NCI-H128 (cell line): ENCODE measurements at regions not wholly inside any gene's neighbourhood (a gene's known extent, or its start where the extent isn't known, plus 50 kb on each side); places are given as distances from the start of the nearest gene placed in this dataset.

ENCODE experiments used
- DNase-seq: peaks from one replicate; lab custom pipeline; 2025; ENCODE audit not compliant: unreplicated experiment; lab: John Stamatoyannopoulos, UW

DNA sequence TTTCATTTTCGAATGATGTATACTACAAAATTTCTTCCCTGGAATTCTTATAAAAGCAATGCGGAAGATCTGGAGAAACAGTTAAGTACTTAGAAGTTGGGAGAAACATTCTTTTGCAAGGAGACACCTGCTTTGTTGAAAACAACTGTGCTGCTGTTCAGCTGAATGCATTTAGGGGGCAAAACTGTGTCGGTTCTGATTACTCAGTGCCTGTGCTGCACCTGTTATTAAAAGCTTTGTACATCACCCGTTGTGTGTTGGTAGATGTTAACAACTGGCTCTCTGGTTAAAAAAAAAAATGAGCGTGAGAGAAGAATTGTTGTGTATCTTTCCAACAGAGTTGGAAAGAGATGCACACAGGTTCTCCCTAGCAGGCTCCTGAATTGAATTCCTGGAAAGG is 184.1 kb upstream of the HHIP start:
- DNase-seq, result no peak

DNA sequence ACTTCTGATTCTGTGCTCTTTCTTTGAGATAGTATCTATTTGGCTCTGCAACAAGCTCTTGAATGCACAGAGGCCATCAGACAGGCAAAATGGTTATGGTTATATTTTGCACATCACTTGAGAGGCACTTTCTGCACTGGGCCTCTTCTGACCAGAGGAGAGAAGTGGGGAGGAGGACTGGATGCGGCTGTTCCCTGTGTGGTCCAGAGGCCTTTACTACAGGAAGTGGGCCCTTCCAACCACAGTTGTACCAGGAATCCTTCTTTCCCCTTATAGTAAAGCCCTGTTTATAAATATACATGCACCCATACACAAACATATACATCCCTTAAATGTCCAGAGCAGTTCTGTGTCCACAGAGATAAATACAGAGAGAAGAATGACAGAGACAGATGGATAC is 182.7 kb upstream of the HHIP start:
- DNase-seq, result no peak

DNA sequence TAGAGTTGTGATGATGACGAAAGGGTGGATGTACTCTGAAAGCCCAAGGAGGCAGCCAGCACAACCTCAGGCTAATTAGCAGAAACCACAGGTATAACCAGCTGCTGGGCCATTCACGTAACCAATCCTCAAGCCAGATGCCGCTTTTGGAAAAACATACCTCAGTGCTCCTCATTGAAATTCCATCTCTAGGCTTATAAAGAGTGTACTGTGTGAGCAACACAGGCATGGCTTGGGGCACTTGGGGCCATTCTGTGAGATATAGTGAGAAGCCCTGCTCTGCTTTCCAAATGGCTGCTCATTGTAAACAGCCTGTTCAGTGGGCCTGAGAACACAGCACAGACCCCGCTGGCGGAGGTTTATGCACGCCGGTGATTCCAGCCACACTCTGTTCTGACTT is 182.1 kb upstream of the HHIP start:
- no peak for DNase-seq

DNA sequence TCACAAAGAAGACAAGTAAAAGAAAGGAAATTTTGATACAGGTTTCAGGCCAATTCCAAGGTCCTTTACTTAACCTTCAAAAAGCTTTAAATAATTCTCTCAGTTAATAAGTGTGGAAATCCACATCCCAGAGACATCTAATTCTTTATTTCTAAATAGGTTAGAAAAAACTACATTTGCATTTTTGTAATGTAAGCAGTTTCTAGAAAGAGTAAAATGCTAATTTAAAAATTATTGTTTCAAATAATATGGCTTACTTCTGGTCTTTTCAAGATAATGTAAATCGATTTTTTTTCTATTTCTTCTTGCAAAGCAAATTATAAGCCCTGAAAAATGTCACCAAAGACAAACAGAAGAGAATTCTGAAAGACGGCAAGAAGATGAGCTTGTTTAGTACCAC is 180.4 kb upstream of the HHIP start:
- DNase-seq, result no peak

DNA sequence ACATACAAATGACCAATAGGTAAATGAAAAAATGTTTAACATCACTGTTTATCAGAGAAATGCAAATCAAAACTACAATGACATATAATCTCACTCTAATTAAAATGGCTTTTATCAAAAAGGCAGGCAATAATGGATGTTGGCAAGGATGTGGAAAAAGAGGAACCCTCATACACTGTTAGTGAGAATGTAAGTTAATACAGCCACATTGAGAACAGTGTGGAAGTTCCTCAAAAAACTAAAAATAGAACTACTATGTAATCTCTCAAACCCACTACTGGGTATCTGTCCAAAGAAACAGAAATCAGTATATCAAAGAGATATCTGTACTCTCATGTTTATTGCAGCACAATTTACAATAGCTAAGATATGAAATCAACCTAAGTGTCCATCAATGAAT is 165.9 kb upstream of the HHIP start:
- no peak for DNase-seq

DNA sequence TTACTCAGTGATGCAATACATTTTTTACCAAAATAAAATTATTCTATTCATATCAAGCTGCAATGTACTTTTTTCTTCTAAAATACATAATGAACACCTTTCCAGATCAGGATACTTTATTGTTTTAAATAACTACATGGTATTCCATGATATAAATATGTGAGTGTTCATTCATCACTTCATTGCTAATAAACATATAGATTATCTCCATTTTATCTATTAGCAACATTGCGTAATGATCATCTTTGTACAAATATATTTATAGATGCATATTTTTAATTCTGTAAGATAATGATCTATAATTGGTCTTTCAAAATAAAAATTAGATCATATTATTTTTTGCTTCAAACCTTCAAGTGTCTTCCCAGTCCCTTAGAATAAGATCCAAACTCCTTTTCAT is 156.1 kb upstream of the HHIP start:
- DNase-seq, result no peak

DNA sequence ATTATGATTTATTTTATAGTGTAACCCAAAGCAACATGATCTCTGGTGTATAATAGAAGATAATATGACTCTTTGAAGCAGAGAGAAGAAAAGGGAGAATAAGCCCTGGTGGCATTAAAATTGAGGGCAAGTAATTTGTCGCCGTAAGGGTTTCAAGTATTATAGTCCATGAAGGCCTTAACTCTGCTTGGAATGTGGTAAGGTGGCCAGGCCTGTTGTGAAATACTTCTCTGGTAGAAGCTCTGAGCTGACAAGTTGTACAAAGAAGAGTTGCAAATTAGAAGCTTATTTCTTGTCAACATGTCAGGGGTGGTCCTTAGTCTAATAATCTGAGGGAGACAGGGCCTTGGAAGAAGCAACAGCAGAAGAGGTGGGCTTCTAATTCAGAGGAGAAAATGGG is 151.7 kb upstream of the HHIP start:
- no peak for DNase-seq

DNA sequence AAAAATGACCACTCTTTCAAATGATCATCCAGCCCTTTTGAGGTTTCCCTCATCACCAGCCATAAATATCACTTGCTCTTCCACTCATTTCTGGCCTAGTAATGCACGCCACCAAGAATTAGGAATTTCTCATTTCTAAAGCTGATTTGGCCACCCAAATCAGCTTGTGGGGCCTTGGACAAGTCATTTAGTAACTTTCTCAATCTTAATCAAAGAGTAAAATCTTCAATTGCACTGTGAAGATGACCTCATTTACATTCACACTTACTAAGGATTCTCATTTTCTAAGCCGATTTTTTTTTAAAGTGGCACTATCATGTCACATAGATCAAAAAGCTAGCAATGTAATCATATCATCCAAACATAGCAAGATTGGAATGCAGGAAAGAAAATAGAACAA is 150.0 kb upstream of the HHIP start:
- DNase-seq, result no peak

DNA sequence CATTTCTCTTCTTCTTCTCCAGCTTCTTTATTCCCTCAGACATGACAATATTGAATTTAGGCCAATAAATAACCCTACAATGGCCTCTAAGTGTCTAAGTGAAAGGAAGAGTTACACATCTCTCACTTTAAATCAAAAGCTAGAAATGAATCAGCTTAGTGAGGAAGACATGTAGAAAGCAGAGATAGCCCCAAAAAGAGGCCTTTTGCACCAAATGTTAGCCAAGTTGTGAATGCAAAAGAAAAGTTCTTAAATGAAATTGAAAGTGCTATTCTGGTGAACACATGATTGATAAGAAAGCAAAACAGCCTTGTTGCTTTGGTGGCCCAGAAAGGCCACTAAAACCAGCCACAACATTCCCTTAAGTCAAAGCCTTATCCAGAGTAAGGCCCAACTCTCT is 146.2 kb upstream of the HHIP start:
- DNase-seq, result no peak

DNA sequence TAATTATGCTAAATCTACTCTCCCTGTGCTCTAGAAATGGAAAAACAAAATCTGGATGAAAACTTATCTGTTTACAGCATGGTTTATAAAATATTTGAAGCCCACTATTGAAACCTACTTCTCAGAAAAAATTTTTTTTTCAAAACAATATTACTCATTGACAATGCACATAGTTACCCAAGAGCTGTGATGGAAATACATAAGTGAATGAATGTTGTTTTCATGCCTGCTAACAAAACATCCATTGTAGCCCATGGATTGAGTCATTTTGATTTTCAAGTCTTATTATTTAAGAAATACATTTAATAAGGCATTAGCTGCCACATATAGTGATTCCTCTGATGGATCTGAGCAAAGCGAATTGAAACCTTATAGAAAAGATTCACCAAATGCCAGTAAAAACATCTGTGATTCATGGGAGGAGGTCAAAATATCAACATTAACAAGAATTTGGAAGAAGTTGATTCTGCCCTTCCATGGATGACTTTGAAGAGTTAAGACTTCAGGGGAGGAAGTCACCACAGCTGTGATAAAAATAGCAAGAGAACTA is 144.7 kb upstream of the HHIP start:
- DNase-seq, result no peak

DNA sequence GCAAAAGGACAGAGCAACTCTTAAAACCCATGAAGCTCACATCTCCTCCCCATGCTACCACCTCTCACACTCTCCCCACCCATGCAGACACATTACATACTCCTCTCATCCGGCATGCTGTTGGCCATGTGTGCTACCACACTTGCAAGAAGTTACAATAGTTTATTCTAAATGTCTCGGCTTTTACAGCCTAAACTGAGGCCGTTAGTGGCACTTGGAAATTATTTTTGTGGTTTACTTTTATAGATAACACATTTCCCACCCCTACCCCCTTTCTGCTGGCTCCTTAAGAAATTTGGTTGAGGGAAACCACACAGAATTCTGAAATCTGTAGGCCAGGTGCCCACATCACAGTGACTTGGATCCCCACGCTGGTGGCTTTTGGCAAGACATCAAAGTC is 141.1 kb upstream of the HHIP start:
- no peak for DNase-seq

DNA sequence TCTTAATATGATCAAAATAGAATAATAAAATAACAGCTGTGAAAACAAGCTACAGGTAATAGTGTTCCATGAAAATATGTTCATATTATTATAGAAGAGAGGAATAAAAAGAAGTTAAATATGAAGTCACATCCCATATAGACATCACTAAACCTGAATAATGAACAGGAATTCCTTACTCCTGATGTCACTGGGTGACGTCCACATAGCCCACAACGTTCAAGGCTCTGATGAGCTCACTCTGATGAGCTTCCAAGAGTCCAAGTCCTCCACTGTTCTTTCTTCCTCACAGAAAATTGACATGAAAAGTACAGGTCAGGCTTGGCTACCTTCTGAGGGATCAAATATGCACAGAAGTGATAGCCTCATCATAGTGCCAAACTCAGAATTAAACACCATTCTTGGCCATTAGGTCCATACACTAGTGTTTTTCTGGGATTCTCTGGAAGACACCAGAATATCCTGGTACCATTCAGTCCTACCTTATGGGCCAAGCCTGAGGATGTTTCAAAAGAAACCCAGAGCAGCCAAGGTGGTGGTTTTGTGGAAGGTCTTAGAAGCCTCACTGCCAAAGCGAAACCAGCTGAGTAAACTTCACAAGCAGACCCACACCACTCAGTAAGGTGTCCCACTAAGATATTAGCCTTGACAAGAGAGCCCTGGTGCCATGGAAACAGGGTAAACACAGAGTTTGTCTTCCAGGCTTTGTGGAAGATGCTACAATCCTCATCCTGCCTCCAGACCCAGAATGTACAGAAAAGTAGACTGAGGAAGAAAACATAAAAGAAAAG is 138.4 kb upstream of the HHIP start:
- no peak for DNase-seq

DNA sequence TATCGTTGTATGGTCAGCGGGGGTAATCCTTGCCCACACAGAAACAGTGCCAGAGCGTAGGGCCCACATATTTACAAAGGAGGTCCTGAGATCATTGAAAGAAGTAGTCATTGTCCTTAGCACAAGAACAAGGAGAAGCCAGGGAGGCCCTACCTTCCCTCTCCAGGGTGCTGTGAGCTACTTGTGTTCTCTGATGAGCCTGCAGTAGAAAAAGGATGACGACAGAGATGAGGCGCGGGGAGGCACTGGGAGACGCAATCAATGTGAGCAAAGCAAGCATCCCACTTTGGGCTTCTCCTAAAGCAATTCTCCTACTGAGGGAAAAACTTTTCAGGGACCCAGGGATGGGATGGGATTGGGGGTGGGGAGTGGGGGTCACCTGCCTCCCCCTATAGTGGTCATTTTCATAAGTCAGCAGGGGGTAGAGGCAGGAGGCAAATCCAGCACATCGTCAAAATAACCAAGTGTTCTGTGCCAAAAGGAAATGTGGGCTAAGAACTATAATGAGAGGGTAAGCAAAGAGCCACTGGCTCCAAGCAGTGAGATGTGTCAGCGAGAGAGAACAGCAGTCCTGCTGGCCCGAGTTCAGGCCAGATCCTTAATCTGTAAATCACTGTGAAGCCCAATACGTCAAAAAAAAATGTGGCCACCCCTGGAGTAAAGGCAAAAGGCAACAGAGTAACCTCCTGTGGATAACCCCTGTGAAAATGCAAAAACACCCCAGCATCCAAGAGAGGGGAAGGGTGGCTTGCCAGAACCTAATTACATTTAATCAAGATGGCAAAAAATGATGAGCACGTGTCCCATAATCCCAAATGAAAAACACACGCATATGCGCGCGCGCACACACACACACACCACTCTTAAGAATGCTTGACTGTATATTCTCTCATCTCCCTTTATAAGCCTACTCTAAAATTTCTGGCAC is 136.6 kb upstream of the HHIP start:
- DNase-seq, result no peak

DNA sequence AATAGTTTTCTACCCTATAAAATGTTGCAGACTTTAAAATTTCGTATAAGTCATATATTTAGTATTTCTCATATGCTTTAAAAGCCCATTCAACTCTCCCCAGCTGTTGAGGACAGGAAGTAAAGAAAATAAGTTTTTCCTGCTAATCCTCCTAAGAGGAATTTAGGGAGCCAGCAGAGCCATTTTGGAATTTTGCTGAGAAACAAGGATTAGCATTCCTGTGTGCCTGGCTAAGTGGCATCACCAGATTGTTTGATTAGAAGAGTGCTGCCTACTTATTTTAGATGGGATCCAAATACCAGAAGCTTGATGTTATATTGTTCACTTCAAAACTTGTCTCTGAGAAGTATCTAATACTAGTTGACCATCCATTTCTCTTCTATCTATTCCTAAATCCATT is 131.2 kb upstream of the HHIP start:
- DNase-seq, result no peak

DNA sequence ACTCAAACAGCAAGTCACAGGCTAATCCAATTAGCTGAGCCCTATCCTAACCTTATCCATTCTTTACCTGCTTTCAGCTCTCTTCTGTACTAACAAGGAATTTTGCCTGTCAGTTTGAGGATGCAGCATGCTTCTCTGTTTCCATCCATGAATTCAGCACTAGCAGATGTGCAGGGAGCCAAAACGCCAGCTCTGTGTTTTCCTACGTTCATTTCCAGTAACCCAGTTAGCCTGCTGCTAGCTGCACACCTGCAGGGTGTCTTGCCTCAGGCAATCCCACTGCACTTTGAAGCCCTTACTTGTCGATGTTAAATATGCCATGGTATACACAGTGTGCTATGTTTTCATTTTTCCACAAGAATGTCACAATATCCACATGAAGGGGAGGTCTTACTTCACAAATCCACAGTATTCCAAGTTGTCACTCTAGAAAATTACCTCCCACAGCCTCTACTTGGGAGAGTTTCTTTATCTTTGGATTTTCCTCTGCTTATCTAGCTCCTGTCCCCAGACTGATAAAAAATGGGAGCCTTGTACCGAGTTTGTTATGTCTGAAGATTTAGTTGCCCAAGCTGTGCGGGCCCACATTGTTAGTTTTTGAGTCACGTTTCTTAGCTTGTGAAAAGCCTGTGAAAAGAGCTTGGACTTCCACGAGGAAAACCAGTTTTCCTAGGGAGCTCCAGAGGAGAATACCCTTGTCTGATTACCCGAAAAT is 127.6 kb upstream of the HHIP start:
- DNase-seq, result no peak

DNA sequence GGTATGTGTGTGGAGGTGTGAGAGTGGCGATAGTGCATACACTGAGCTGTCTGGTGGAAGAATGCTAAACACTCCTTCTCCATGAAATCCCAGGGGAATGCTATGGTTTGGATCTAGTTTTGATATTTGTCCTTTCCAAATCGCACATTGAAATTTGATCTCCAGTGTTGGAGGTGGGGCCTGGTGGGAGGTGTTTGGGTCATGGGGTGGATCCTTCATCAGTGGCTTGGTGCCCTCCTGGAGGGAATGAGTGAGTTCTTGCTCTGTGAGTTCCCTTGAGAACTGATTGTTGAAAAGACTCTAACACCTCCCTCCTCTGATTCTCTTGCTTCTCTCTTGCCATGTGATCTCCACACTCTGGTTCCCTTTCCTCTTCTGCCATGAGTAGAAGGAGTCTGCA is 114.1 kb upstream of the HHIP start:
- no peak for DNase-seq

DNA sequence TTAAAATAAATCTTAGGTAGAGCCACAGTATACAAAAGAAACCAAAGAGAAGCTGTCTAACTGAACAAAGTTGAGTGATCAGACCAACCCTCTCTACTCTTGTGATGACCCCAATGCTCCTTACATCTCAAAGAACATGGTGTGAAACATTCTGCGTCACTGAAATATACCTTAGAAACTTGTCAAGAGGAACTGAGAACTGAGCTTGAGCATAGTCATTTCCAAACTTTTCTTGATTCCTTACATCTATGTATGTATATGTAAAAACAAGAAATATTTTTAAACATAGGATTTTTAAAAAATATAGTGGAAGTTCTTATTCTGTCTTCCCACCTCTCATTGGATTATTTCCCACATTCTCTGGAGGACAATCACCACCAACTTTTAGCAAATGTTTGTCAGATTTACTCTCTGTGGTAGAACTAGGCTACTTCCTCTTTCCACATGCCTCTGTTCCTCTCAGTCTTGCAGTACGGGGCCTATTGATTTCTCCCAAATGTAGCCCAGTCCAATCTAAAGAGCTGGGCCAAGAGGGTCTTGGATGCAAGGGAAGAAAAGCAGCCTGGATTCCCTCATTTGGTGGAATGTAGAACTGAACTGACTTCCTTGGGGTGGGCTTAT is 98.2 kb upstream of the HHIP start:
- DNase-seq, result no peak

DNA sequence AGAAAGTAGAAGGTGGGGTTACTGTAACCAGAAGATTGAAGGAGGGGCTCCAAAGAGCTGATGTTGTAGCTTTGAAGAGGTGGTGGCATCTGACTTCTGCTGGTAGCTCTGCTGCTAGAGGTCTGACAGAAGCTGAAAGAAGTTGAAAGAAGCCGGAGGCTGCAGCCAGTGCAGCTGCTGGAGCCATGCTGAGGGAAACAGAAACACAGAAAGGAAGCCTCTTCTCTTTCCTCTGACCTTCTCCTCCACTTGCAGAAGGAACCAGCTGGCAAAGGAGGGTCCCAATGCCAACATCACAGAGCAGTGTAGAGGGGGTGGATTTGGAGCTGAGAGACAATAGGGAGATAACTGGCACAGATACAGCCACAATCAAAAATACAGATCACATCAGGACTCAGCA is 89.3 kb upstream of the HHIP start:
- DNase-seq, result no peak

DNA sequence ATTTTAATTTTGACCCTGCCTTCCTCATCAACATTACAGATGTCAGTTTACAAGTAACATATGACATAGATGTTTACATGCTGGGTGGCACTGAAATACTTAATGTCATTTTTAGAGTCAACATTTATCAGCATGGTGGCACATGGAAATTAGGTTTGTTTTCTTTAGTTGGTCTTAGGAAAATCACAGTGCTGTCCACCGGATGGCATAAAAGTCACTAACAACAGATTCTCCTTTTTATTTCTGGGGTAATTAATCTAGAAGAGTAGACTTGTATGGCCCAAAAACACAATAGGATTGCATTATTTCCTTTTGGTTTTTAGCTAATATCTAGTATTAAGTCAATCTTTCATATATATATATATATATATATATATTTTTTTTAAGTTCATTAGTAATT is 88.6 kb upstream of the HHIP start:
- no peak for DNase-seq

DNA sequence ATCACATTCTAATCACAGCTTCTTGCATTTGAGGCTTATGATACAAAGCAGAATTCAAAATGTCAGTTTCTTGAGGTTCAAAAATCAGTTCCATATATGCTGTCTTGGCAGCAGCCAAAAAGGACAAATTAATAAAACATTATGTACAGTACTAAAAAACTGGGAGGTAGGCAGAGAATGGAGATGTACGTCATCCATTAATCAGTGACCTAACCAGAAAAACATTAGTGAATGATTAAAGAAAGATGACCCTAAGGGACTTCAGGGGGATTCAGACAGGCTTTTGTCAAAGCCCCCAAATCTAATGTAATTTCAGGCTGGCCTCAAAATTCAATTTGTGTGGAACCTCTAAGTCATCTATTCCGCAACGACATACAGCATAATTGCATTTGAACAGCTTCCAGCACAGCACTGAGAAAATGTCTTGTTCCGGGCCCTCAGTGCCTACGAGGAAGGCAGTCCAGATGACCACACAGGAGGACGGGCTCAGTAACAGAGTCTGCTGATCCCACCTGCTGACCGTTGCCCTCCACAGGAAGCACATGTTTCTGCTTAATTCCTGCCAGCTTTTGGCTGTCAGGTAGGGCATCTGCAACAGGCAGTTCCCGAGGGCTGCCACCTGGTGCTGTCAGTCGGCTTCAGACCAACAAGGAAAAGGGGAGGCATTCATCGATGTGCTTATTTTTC is 83.8 kb upstream of the HHIP start:
- DNase-seq, result no peak
